Spleen (tissue), 11 donors: ENCODE measurements at regions not wholly inside any gene's neighbourhood (a gene's known extent, or its start where the extent isn't known, plus 50 kb on each side); places are given as distances from the start of the nearest gene placed in this dataset.

ENCODE experiments used
- DNase-seq: peaks from one replicate; pipeline ENCODE4 v3.0.0-alpha.2; 2020
- H3K27ac ChIP-seq, 8 donors: fragments of 200-600 bp; sonication (generic) in 7 of 8; 1 replicate in 4 of 8; 2 replicates in 4 of 8; pipeline versions ENCODE4 v1.5.0 to v1.8.0; 2016 to 2021; ENCODE audit warnings: inconsistent platforms in 4 of 8, mild to moderate bottlenecking in 4 of 8, moderate library complexity in 1 of 8
- H3K27me3 ChIP-seq, 7 donors: fragments of 200-600 bp; sonication (generic) in 6 of 7; replicated peaks in 1 of 7; 1 replicate in 4 of 7; 2 replicates in 3 of 7; pipeline versions ENCODE4 v1.5.0 to v1.8.0; 2016 to 2021; ENCODE audit warnings: inconsistent platforms in 3 of 7, mild to moderate bottlenecking in 1 of 7
- H3K36me3 ChIP-seq, 6 donors: fragments of 200-600 bp; sonication (generic) in 5 of 6; 1 replicate in 4 of 6; 2 replicates in 2 of 6; pipeline versions ENCODE4 v1.5.0 to v1.8.0; 2016 to 2021; ENCODE audit warnings: inconsistent platforms in 2 of 6
- H3K4me1 ChIP-seq, 6 donors: fragments of 200-600 bp; sonication (generic) in 5 of 6; 1 replicate in 3 of 6; 2 replicates in 3 of 6; pipeline versions ENCODE4 v1.5.0 to v1.8.0; 2016 to 2021; ENCODE audit warnings: inconsistent platforms in 3 of 6
- H3K4me3 ChIP-seq, 8 donors: fragments of 200-600 bp; sonication (generic) in 7 of 8; 1 replicate in 4 of 8; 2 replicates in 4 of 8; pipeline versions ENCODE4 v1.5.0 to v1.8.0; 2016 to 2021; ENCODE audit warnings: inconsistent platforms in 4 of 8, mild to moderate bottlenecking in 4 of 8, moderate library complexity in 2 of 8
- H3K9me3 ChIP-seq, 8 donors: fragments of 200-600 bp; sonication (generic) in 7 of 8; 1 replicate in 4 of 8; 2 replicates in 4 of 8; pipeline versions ENCODE4 v1.5.0 to v1.8.0; 2016 to 2021; ENCODE audit warnings: inconsistent platforms in 4 of 8
- POLR2A ChIP-seq, 3 donors: fragments of 450-650 bp; IDR thresholded peaks; one replicate each; pipeline ENCODE4 v1.5.1; 2017; ENCODE audit warnings: antibody characterized with exemption in 3 of 3, mild to moderate bottlenecking in 1 of 3
- POLR2AphosphoS5 ChIP-seq, 3 donors: sonication (generic); formaldehyde crosslinking; IDR thresholded peaks; one replicate each; pipeline ENCODE4 v1.5.1; 2017; ENCODE audit warnings: antibody characterized with exemption in 3 of 3
- WGBS, 5 donors: extraction: QIAGEN DNeasy Blood & Tissue Kit in 3 of 5; methylation state at CpG; one replicate each; pipeline versions ENCODE4 v1.1.5 to v1.1.7; 2013 to 2018; 5-methylcytosine and 5-hydroxymethylcytosine counted together
- intact Hi-C: fragments of 100-400 bp; cut with DNase I; formaldehyde crosslinking; loops from one replicate; pipeline ENCODE4 v1.15.0; 2023; ENCODE audit warnings: low total_unique reads
- TF ChIP-seq, protein P1 (sequence below), 11 experiments: fragments of 200-600 bp in 7 of 11; fragments of 450-650 bp in 4 of 11; sonication (generic) in 4 of 11; IDR thresholded peaks in 8 of 11; conservative IDR thresholded peaks in 3 of 11; 1 replicate in 7 of 11; 2 replicates in 4 of 11; pipeline versions ENCODE4 v1.4.0 to v1.8.0; 2016 to 2021; ENCODE audit warnings: antibody characterized with exemption in 11 of 11, inconsistent platforms in 4 of 11, mild to moderate bottlenecking in 1 of 11
- donor health status: healthy with polysubstance abuse.
- donor health status: DM: no; HTN: no; CAD: no; lungs with moderate emphysema.
- donor health status: DM: no; HTN: no; CAD: no.
- donor health status: Bipolar disorder and iron deficiency.
- donor health status: healthy.
- donor health status: DM: no; HTN: no; CAD: no.
- donor health status: DM: yes; HTN: yes; CAD: no.

DNA sequence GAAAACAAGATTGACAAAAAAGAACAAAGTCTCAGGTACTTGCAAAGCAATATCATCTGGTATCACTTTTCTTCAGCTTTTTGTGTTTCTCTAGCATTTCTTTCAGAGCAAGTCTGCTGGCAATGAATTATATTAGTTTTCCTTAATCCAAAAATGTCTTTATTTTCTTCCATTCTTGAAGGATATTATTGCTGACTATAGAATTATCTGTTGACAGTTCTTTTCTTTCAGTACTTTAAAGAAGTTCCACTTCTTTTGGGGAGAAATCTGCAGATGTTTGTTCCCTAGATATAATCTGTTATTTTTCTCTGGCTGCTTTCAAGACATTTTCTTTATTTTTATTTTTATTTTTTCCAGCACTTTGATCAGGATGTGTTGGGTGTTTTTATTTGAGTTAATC lies 161.8 kb upstream of the SPRED2 start:
- Histone ChIP-seq H3K4me3 (no peak overlapping the region), H3K4me1 (no peaks in the 10 kb centered on the region), H3K27me3 (no peaks in the 10 kb centered on the region), H3K36me3 (no peaks in the 10 kb centered on the region), H3K27ac (no peak overlapping the region), H3K9me3 (peaks cover 0 to 19% (median 14%) of the 10 kb centered on the region in 8 donors)
- intact Hi-C loops, result no loop called here
- TF ChIP-seq POLR2A (IDR thresholded peaks at IDR 0.05) (no peak), POLR2AphosphoS5 (IDR thresholded peaks at IDR 0.05) (no peak)
- TF ChIP-seq, protein P1, sequence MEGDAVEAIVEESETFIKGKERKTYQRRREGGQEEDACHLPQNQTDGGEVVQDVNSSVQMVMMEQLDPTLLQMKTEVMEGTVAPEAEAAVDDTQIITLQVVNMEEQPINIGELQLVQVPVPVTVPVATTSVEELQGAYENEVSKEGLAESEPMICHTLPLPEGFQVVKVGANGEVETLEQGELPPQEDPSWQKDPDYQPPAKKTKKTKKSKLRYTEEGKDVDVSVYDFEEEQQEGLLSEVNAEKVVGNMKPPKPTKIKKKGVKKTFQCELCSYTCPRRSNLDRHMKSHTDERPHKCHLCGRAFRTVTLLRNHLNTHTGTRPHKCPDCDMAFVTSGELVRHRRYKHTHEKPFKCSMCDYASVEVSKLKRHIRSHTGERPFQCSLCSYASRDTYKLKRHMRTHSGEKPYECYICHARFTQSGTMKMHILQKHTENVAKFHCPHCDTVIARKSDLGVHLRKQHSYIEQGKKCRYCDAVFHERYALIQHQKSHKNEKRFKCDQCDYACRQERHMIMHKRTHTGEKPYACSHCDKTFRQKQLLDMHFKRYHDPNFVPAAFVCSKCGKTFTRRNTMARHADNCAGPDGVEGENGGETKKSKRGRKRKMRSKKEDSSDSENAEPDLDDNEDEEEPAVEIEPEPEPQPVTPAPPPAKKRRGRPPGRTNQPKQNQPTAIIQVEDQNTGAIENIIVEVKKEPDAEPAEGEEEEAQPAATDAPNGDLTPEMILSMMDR (IDR thresholded peaks at IDR 0.05 in 8 of 11, conservative IDR thresholded peaks at IDR 0.05 in 3 of 11), result no peak
- DNase-seq, result no peak

DNA sequence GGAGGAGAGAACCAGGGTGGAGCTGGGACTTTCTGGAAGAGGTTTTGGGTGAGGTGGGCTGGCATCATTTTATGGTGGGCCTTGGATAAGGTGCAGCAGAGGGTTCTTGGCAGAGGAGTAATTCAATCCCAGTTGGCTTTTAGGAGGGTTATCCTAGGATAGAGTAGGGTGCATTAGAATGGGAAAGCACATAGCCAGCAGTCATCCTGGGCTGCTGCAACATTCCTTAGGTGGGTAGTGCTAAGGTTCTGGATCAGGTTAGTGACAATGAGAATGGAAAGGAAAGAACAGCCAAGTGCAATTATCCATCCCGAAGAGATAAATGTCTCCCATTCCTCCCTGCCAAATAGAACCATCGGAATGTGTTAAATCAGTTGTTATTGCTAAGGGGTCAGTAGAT lies 157.3 kb upstream of the SPRED2 start:
- H3K4me3 ChIP-seq, result no peak overlapping the region
- intact Hi-C loops, result no loop called here
- H3K27me3 ChIP-seq, result no peaks in the 10 kb centered on the region
- DNase-seq, result no peak
- no peaks in the 10 kb centered on the region for H3K4me1 ChIP-seq
- peaks cover 0 to 17% (median 10%) of the 10 kb centered on the region in 8 donors for H3K9me3 ChIP-seq
- H3K36me3 ChIP-seq, result no peaks in the 10 kb centered on the region
- TF ChIP-seq POLR2A (IDR thresholded peaks at IDR 0.05), result no peak
- 74 to 88% (median 81%) methylated on average over 2 of the region's 2 CpGs for WGBS, 5 donors
- no peak overlapping the region for H3K27ac ChIP-seq

DNA sequence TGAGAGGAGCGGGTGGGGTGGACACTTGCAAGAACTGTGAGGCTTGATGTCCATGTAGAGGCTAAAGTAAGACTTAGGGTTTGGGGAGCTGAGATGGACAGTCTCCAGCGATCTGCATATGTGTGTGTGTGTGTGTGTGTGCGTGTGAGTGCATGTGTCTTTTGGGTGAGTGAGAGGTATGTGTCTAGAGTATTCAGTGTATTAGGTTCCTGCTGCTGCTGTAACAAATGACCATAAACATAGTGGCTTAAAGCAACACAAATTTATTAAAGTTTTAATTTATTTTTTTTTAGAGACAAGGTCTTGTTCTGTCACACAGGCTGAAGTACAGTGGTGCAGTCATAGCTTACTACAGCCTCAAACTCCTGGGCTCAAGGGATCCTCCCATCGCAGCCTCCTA lies 155.4 kb upstream of the SPRED2 start:
- Histone ChIP-seq H3K9me3 (no peaks in the 10 kb centered on the region), H3K27me3 (no peaks in the 10 kb centered on the region), H3K4me3 (no peak overlapping the region), H3K27ac (no peak overlapping the region), H3K4me1 (no peaks in the 10 kb centered on the region), H3K36me3 (no peaks in the 10 kb centered on the region)
- no peak for DNase-seq
- 90 to 98% (median 93%) methylated on average over 4 of the region's 4 CpGs for WGBS, 5 donors
- no peak for TF ChIP-seq POLR2A (IDR thresholded peaks at IDR 0.05)
- no peak for TF ChIP-seq POLR2AphosphoS5 (IDR thresholded peaks at IDR 0.05)
- TF ChIP-seq, protein P1 (IDR thresholded peaks at IDR 0.05 in 8 of 11, conservative IDR thresholded peaks at IDR 0.05 in 3 of 11), result no peak
- intact Hi-C loops, result no loop called here

DNA sequence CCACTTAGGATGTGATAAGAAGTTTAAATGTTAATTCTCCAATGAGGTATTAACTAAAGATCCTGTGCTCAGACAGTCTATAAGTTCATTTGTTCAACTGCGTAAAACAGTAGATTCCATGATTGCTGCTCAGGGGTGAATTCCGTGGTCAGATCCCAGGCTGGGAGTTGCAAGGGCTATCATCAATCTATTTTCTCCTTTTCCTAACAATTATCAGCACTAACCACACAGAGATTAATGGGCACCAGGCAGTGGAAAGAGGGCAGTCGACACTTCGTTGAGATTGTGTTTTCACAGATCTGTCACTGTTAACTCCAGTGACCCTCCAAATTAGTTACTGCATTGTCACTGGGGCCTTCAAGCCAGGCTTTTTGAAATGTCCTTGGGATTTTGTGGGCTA lies 154.1 kb upstream of the SPRED2 start:
- H3K4me3 ChIP-seq, result no peak overlapping the region
- 73 to 81% (median 76%) methylated on average over 4 of the region's 4 CpGs for WGBS, 5 donors

More for the DNA sequence above, 154.1 kb upstream of the SPRED2 start:
- no peaks in the 10 kb centered on the region for H3K36me3 ChIP-seq
- H3K4me1 ChIP-seq, result no peaks in the 10 kb centered on the region
- DNase-seq, result no peak
- TF ChIP-seq, protein P1 (IDR thresholded peaks at IDR 0.05 in 8 of 11, conservative IDR thresholded peaks at IDR 0.05 in 3 of 11), result no peak
- no peak for TF ChIP-seq POLR2A (IDR thresholded peaks at IDR 0.05)
- intact Hi-C loops, result no loop called here
- no peaks in the 10 kb centered on the region for H3K9me3 ChIP-seq
- H3K27me3 ChIP-seq, result no peaks in the 10 kb centered on the region
- no peak overlapping the region for H3K27ac ChIP-seq
